HS-5 (cell line): ENCODE measurements at regions not wholly inside any gene's neighbourhood (a gene's known extent, or its start where the extent isn't known, plus 50 kb on each side); places are given as distances from the start of the nearest gene placed in this dataset.
"Not testable (repeated sequence)": the region's sequence is repeated elsewhere in the genome, so short reads cannot be mapped to it uniquely, and the experiment has no call there.

Experiments used
- DNase-seq: peaks from one replicate; pipeline ENCODE4 v3.0.0-alpha.2; 2012; ENCODE audit warnings: low read depth

- no peak for DNase-seq
Observed at GRCh38 chr20:20791664-20792568, 79.5 kb upstream of the RALGAPA2 start.

GRCh38 chr20:20788308-20788707 is 75.9 kb upstream of the RALGAPA2 start:
- DNase-seq, result no peak

- no peak for DNase-seq
Observed at GRCh38 chr20:20786428-20786827, 74.0 kb upstream of the RALGAPA2 start.

- DNase-seq, result no peak
Observed at GRCh38 chr20:20785226-20785625, 72.8 kb upstream of the RALGAPA2 start.

- not testable (repeated sequence) for DNase-seq
Observed at GRCh38 chr20:20784450-20784849, 72.0 kb upstream of the RALGAPA2 start.

GRCh38 chr20:20783450-20783849 is 71.0 kb upstream of the RALGAPA2 start:
- DNase-seq, result no peak

- no peak for DNase-seq
Observed at GRCh38 chr20:20782755-20783154, 70.3 kb upstream of the RALGAPA2 start.

GRCh38 chr20:20782231-20782630 is 69.8 kb upstream of the RALGAPA2 start:
- no peak for DNase-seq

- DNase-seq, result no peak
Observed at GRCh38 chr20:20781029-20781428, 68.6 kb upstream of the RALGAPA2 start.

GRCh38 chr20:20780127-20780824 is 67.8 kb upstream of the RALGAPA2 start:
- DNase-seq, result no peak

- no peak for DNase-seq
Observed at GRCh38 chr20:20778676-20779075, 66.2 kb upstream of the RALGAPA2 start.

- DNase-seq, result no peak
Observed at GRCh38 chr20:20772497-20773085, 60.1 kb upstream of the RALGAPA2 start.

- DNase-seq, result no peak
Observed at GRCh38 chr20:20768202-20768815, 55.9 kb upstream of the RALGAPA2 start.

- no peak for DNase-seq
Observed at GRCh38 chr20:20765696-20766365, 53.4 kb upstream of the RALGAPA2 start.

GRCh38 chr20:20763650-20764049 is 51.2 kb upstream of the RALGAPA2 start:
- no peak for DNase-seq
